ENCODE measurements at regions not wholly inside any gene's neighbourhood (a gene's known extent, or its start where the extent isn't known, plus 50 kb on each side); places are given as distances from the start of the nearest gene placed in this dataset.
"Not testable (repeated sequence)": the region's sequence is repeated elsewhere in the genome, so short reads cannot be mapped to it uniquely, and the experiment has no call there.

GRCh38 chr1:145537003-145537402, 70.8 kb upstream of the GPR89A start:
- not testable (repeated sequence) for TF ChIP-seq CTCF (IDR thresholded peaks at IDR 0.05; ENCODE audit: insufficient read depth, low read length); POLR2AphosphoS5 (IDR thresholded peaks at IDR 0.05; ENCODE audit: low read depth); REST (IDR thresholded peaks at IDR 0.05; ENCODE audit: insufficient replicate concordance, low read depth); GABPA (IDR thresholded peaks at IDR 0.05; ENCODE audit: low read depth); SPI1 (IDR thresholded peaks at IDR 0.05; ENCODE audit: borderline replicate concordance, low read depth)

All from HL-60 (cell line).